GM12878 (cell line): ENCODE measurements at regions not wholly inside any gene's neighbourhood (a gene's known extent, or its start where the extent isn't known, plus 50 kb on each side); places are given as distances from the start of the nearest gene placed in this dataset.

Experiments used
- ATAC-seq: fragments of 200-7000 bp; cut with Tn5 transposase; 3 replicates; pipeline ENCODE4 v1.9.1; 2020; ENCODE audit warnings: mild to moderate bottlenecking, moderate library complexity
- BruUV-seq: library from RNA; stranded (reverse); fragments of 400-500 nt; replicated peaks from 2 replicates; lab custom pipeline; 2021; lab: Mats Ljungman, UMichigan
- CTCF ChIA-PET: fragments of 300-600 bp; sonication (Branson Sonifier 250); formaldehyde crosslinking; extraction: SDS; loops from one replicate; lab custom pipeline; 2021; ENCODE audit warnings: inconsistent platforms; lab: Yijun Ruan, JAX
- POLR2A ChIA-PET: fragments of 350-600 bp; formaldehyde crosslinking; extraction: SDS; loops from one replicate; lab custom pipeline; 2021; ENCODE audit warnings: inconsistent platforms; lab: Charles Lee
- RAD21 ChIA-PET: fragments of 300-600 bp; sonication (Branson Sonifier 250); formaldehyde crosslinking; loops from one replicate; lab custom pipeline; 2023; ENCODE audit warnings: antibody characterized with exemption; ENCODE audit not compliant: unreplicated experiment; lab: Charles Lee
- SMC1A ChIA-PET: fragments of 300-600 bp; sonication (Branson Sonifier 250); formaldehyde crosslinking; loops from one replicate; lab custom pipeline; 2023; ENCODE audit not compliant: unreplicated experiment, uncharacterized antibody; lab: Charles Lee
- DNase-seq: peaks from one replicate; pipeline ENCODE4 v3.0.0-alpha.2; 2011; ENCODE audit warnings: low read depth, low spot score
- FAIRE-seq: peaks from 3 replicates; lab custom pipeline; 2011; peaks lifted over from hg19 to GRCh38; lab: Jason Lieb, UNC
- H2AFZ ChIP-seq: 2 replicates; pipeline ENCODE4 v1.6.0; 2011; ENCODE audit warnings: low read depth, low read length, control low read depth; ENCODE audit not compliant: control insufficient read depth
- H3K27ac ChIP-seq: 2 replicates; pipeline ENCODE4 v1.5.1; 2011; ENCODE audit warnings: control low read depth; ENCODE audit not compliant: control insufficient read depth, insufficient read depth
- H3K27me3 ChIP-seq, 2 experiments: replicated peaks in 1 of 2; 2 replicates each; pipeline versions ENCODE4 v1.6.0 to v1.6.1; 2011; ENCODE audit warnings: low read length in 1 of 2; ENCODE audit not compliant: control insufficient read depth in 2 of 2, insufficient read depth in 2 of 2
- H3K36me3 ChIP-seq, 2 experiments: 2 replicates each; pipeline ENCODE4 v1.5.1; 2011; ENCODE audit warnings: low read length in 1 of 2; ENCODE audit not compliant: control insufficient read depth in 2 of 2, insufficient read depth in 2 of 2
- H3K4me1 ChIP-seq: 2 replicates; pipeline ENCODE4 v1.6.1; 2011; ENCODE audit warnings: mild to moderate bottlenecking, low read length, moderate library complexity, mixed read lengths; ENCODE audit not compliant: control insufficient read depth, insufficient read depth
- H3K4me2 ChIP-seq: 2 replicates; pipeline ENCODE4 v1.6.0; 2011; ENCODE audit warnings: control low read depth; ENCODE audit not compliant: control insufficient read depth, insufficient read depth
- H3K4me3 ChIP-seq: fragments of 200-600 bp; sonication (generic); 2 replicates; pipeline ENCODE4 v1.5.1; 2016
- H3K79me2 ChIP-seq: 2 replicates; pipeline ENCODE4 v1.6.0; 2011; ENCODE audit warnings: low read length; ENCODE audit not compliant: control insufficient read depth, insufficient read depth
- H3K9ac ChIP-seq: 2 replicates; pipeline ENCODE4 v1.8.0; 2011; ENCODE audit warnings: low read length, control low read depth, mixed read lengths; ENCODE audit not compliant: control insufficient read depth, insufficient read depth
- H3K9me3 ChIP-seq: replicated peaks from 3 replicates; pipeline ENCODE4 v1.5.1; 2011; ENCODE audit warnings: mild to moderate bottlenecking, low read length; ENCODE audit not compliant: control insufficient read depth, insufficient read depth
- H4K20me1 ChIP-seq: 2 replicates; pipeline ENCODE4 v1.6.0; 2011; ENCODE audit not compliant: control insufficient read depth, insufficient read depth
- CHD2 ChIP-seq: IDR thresholded peaks from 2 replicates; pipeline ENCODE4 v1.6.1; 2011; ENCODE audit warnings: low read depth, low read length, improper control_type of control experiment, borderline replicate concordance
- FOXM1 ChIP-seq: IDR thresholded peaks from 2 replicates; pipeline ENCODE4 v1.6.1; 2012; ENCODE audit warnings: low read depth, mild to moderate bottlenecking, inconsistent platforms, low read length, moderate library complexity
- HSF1 ChIP-seq: fragments of 150-350 bp; IDR thresholded peaks from 2 replicates; pipeline ENCODE4 v1.6.1; 2014; ENCODE audit warnings: mild to moderate bottlenecking, low read depth, low read length
- IRF4 ChIP-seq: IDR thresholded peaks from 2 replicates; pipeline ENCODE4 v1.6.1; 2011; ENCODE audit warnings: low read depth, low read length
- IRF5 ChIP-seq: fragments of 450-650 bp; IDR thresholded peaks from 2 replicates; pipeline ENCODE4 v1.6.1; 2017; ENCODE audit warnings: borderline replicate concordance
- LARP7 ChIP-seq: fragments of 450-650 bp; IDR thresholded peaks from 2 replicates; pipeline ENCODE4 v1.6.1; 2017; ENCODE audit warnings: mild to moderate bottlenecking
- NKRF ChIP-seq: fragments of 450-650 bp; conservative IDR thresholded peaks from 2 replicates; pipeline ENCODE4 v1.6.1; 2017; ENCODE audit warnings: mild to moderate bottlenecking, moderate library complexity
- POLR2A ChIP-seq: IDR thresholded peaks from 2 replicates; pipeline ENCODE4 v1.6.1; 2011; ENCODE audit warnings: low read depth, mild to moderate bottlenecking, low read length
- POU2F2 ChIP-seq: IDR thresholded peaks from 3 replicates; pipeline ENCODE4 v1.6.1; 2011; ENCODE audit warnings: low read depth, mild to moderate bottlenecking, low read length, borderline replicate concordance
- REST ChIP-seq: IDR thresholded peaks from 2 replicates; pipeline ENCODE4 v1.6.1; 2012; ENCODE audit warnings: mild to moderate bottlenecking, low read depth, low read length
- RFX5 ChIP-seq: IDR thresholded peaks from 2 replicates; pipeline ENCODE4 v1.6.1; 2011; ENCODE audit warnings: low read depth, low read length, improper control_type of control experiment
- ZNF592 ChIP-seq: fragments of 450-650 bp; IDR thresholded peaks from 2 replicates; pipeline ENCODE4 v1.6.1; 2017; ENCODE audit warnings: mild to moderate bottlenecking, moderate library complexity
- ZNF622 ChIP-seq: fragments of 450-650 bp; IDR thresholded peaks from 2 replicates; pipeline ENCODE4 v1.6.1; 2017; ENCODE audit warnings: mild to moderate bottlenecking, inconsistent platforms
- ZSCAN29 ChIP-seq: fragments of 450-650 bp; IDR thresholded peaks from 2 replicates; pipeline ENCODE4 v1.6.1; 2017; ENCODE audit warnings: mild to moderate bottlenecking, moderate library complexity
- WGBS: methylation state at CpG from one replicate; pipeline ENCODE4 v1.1.6; 2016; ENCODE audit warnings: low lambda C conversion rate; ENCODE audit not compliant: insufficient replicate concordance, insufficient coverage; ENCODE audit errors: missing lambda C conversion rate; 5-methylcytosine and 5-hydroxymethylcytosine counted together
- in situ Hi-C: fragments of 300-500 bp; cut with MboI; formaldehyde crosslinking; loops from 9 replicates; pipeline ENCODE4 v1.14.3; 2018; ENCODE audit warnings: mixed read lengths
- intact Hi-C: fragments of 100-400 bp; cut with micrococcal nuclease; formaldehyde crosslinking; loops from one replicate; pipeline ENCODE4 v1.14.2; 2022; ENCODE audit not compliant: unreplicated experiment

- intact Hi-C loops = no loop called here
- Histone ChIP-seq H4K20me1 (no peaks in the 10 kb centered on the region), H3K36me3 (no peaks in the 10 kb centered on the region), H3K27ac (no peak overlapping the region), H2AFZ (no peak overlapping the region), H3K9ac (no peak overlapping the region)
- WGBS = 44% methylated on average over 1 of the region's 1 CpG
- ChIA-PET SMC1A (no interaction called here), RAD21 (no interaction called here)
- no TSS peak for BruUV-seq
- in situ Hi-C loops = no loop called here
- no peak for TF ChIP-seq CHD2
- TF ChIP-seq ZNF592 = no peak
- TF ChIP-seq IRF5 = no peak
- TF ChIP-seq IRF4 = no peak
- TF ChIP-seq LARP7 = no peak
- no peak for TF ChIP-seq NKRF
- no peak for TF ChIP-seq FOXM1
- TF ChIP-seq ZSCAN29 = no peak
- no peak for TF ChIP-seq POLR2A
- no peak for TF ChIP-seq POU2F2
- TF ChIP-seq ZNF622 = no peak
- TF ChIP-seq HSF1 = no peak
- TF ChIP-seq RFX5 = no peak
- TF ChIP-seq REST = no peak
- TF ChIP-seq, all 136 proteins: peak for 0
- no peak for FAIRE-seq
- H3K4me2 ChIP-seq = no peak overlapping the region
- POLR2A ChIA-PET = no interaction called here
- H3K9me3 ChIP-seq = no peaks in the 10 kb centered on the region
- DNase-seq = no peak
- H3K4me1 ChIP-seq = no peaks in the 10 kb centered on the region
- no peak overlapping the region for H3K4me3 ChIP-seq
- H3K27me3 ChIP-seq = no peaks in the 10 kb centered on the region
- no peak for ATAC-seq
- CTCF ChIA-PET = no interaction called here
- no peaks in the 10 kb centered on the region for H3K79me2 ChIP-seq
Measured at GRCh38 chr5:106963630-106964029, 707.1 kb downstream of the EFNA5 start.
